ENCODE measurements at regions not wholly inside any gene's neighbourhood (a gene's known extent, or its start where the extent isn't known, plus 50 kb on each side); places are given as distances from the start of the nearest gene placed in this dataset.

DNA sequence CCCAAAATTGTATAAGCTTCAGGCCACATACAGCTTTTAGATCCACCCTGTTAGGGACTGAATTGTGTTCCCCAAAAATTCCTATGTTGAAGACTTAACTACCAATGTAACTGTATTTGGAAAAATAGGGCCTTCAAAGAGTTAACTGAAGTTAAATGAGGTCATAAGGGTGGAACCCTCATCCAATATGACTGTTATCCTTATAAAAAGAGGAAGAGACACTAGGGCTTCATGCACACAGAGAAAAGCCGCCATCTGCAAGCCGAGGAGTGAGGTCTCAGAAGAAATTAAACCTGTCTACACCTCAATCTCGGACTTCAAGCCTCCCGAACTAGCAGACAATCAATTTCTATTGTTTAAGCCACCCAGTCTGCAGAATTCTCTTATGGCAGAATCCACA, 317.9 kb upstream of the NFE2L3 start:
- TF ChIP-seq, protein P1, sequence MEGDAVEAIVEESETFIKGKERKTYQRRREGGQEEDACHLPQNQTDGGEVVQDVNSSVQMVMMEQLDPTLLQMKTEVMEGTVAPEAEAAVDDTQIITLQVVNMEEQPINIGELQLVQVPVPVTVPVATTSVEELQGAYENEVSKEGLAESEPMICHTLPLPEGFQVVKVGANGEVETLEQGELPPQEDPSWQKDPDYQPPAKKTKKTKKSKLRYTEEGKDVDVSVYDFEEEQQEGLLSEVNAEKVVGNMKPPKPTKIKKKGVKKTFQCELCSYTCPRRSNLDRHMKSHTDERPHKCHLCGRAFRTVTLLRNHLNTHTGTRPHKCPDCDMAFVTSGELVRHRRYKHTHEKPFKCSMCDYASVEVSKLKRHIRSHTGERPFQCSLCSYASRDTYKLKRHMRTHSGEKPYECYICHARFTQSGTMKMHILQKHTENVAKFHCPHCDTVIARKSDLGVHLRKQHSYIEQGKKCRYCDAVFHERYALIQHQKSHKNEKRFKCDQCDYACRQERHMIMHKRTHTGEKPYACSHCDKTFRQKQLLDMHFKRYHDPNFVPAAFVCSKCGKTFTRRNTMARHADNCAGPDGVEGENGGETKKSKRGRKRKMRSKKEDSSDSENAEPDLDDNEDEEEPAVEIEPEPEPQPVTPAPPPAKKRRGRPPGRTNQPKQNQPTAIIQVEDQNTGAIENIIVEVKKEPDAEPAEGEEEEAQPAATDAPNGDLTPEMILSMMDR (IDR thresholded peaks at IDR 0.05) = no peak
- TF ChIP-seq POLR2A (IDR thresholded peaks at IDR 0.05) = no peak
